ENCODE measurements at regions not wholly inside any gene's neighbourhood (a gene's known extent, or its start where the extent isn't known, plus 50 kb on each side); places are given as distances from the start of the nearest gene placed in this dataset.

GRCh38 chrX:130550351-130550750, 148.6 kb downstream of the RBMX2 start:
- Histone ChIP-seq H3K4me3 (no peak overlapping the region), H3K27me3 (no peaks in the 10 kb centered on the region), H3K27ac (no peak overlapping the region), H3K4me1 (no peaks in the 10 kb centered on the region), H3K36me3 (no peaks in the 10 kb centered on the region), H3K9me3 (no peaks in the 10 kb centered on the region)
- DNase-seq (ENCODE audit: low spot score in 2 of 2): no peak
- TF ChIP-seq POLR2A (IDR thresholded peaks at IDR 0.05) (no peak), EP300 (IDR thresholded peaks at IDR 0.05) (no peak)
- 83 to 89% methylated on average over 2 of the region's 2 CpGs for whole genome bisulfite sequencing, 2 donors

- TF ChIP-seq POLR2A (IDR thresholded peaks at IDR 0.05) (no peak), EP300 (IDR thresholded peaks at IDR 0.05) (no peak)
- TF ChIP-seq, protein P1, sequence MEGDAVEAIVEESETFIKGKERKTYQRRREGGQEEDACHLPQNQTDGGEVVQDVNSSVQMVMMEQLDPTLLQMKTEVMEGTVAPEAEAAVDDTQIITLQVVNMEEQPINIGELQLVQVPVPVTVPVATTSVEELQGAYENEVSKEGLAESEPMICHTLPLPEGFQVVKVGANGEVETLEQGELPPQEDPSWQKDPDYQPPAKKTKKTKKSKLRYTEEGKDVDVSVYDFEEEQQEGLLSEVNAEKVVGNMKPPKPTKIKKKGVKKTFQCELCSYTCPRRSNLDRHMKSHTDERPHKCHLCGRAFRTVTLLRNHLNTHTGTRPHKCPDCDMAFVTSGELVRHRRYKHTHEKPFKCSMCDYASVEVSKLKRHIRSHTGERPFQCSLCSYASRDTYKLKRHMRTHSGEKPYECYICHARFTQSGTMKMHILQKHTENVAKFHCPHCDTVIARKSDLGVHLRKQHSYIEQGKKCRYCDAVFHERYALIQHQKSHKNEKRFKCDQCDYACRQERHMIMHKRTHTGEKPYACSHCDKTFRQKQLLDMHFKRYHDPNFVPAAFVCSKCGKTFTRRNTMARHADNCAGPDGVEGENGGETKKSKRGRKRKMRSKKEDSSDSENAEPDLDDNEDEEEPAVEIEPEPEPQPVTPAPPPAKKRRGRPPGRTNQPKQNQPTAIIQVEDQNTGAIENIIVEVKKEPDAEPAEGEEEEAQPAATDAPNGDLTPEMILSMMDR (IDR thresholded peaks at IDR 0.05): no peak
- no peaks in the 10 kb centered on the region for H3K27me3 ChIP-seq
- no peaks in the 10 kb centered on the region for H3K4me1 ChIP-seq
- no peaks in the 10 kb centered on the region for H3K36me3 ChIP-seq
- no peaks in the 10 kb centered on the region for H3K9me3 ChIP-seq
- DNase-seq (ENCODE audit: low spot score in 2 of 2): no peak
- H3K27ac ChIP-seq: no peak overlapping the region
- no peak overlapping the region for H3K4me3 ChIP-seq
- WGBS, 2 donors: 75 to 82% methylated on average over 6 of the region's 6 CpGs
These were observed 150.8 kb downstream of the RBMX2 start for GRCh38 chrX:130552444-130553073.

DNA sequence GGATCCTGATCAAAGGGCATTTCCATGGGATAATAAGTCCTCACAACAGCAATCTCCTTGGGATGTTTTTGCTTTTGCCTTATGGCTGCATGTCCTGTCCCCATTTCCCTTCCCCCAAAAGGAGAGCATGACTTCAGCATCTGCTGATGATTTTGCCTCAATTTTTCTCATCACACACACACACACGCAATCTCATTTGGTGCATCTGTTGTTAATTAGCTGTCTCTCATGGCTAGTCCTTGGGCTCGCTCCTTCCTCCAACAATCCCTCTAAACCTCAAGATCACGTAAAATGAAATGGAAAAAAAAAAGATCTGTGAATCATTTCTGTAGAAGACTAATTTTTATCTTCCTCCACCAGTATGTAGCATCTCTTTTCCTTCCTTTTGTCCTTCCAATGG, 153.6 kb downstream of the RBMX2 start:
- H3K4me1 ChIP-seq: no peaks in the 10 kb centered on the region
- no peak overlapping the region for H3K4me3 ChIP-seq
- H3K27me3 ChIP-seq: no peaks in the 10 kb centered on the region
- H3K9me3 ChIP-seq: no peaks in the 10 kb centered on the region
- TF ChIP-seq POLR2A (IDR thresholded peaks at IDR 0.05) (no peak), EP300 (IDR thresholded peaks at IDR 0.05) (no peak)
- TF ChIP-seq, protein P1 (IDR thresholded peaks at IDR 0.05): no peak
- H3K36me3 ChIP-seq: no peaks in the 10 kb centered on the region
- H3K27ac ChIP-seq: no peak overlapping the region
- 52 to 65% methylated on average over 3 of the region's 3 CpGs for WGBS, 2 donors
- no peak for DNase-seq (ENCODE audit: low spot score in 2 of 2)

DNA sequence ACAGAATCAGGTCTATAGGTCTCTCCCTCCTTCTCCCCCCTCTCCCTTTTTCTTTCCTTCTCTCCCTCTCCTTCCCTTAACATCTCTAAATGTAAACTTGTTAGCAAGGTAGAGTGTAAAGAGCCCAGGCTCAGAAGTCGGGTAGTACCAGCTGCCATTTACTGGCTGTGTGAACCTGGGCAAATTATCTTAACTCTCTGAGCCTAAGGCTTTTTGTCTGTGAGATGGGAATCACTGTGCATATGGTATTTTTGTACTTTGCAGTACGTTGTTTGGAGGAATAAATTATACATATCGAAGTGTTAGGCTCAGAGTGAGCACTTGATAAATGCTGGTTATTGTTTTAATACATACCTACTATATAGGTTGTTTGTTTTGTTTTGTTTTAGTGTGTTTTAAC, 154.0 kb downstream of the RBMX2 start:
- H3K27ac ChIP-seq: no peak overlapping the region
- WGBS, 2 donors: 37 to 66% methylated on average over 3 of the region's 3 CpGs

DNA sequence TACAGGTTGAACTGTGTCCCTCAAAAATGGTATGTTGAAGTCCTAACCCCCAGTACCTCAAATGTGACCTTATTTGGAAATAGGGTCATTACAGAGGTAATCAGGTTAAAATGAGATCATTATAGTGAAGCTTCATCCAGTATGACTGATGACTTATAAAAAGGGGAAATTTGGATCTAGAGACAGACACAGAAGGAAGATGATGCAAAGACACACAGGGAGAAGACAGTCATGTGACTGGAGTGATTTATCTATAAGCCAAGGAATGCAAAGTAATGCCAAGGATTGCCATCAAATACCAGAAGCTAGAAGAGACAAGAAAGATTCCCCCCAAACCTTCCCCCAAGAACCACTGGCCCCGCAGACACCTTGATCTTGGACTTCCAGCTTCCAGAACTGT, 155.2 kb downstream of the RBMX2 start:
- TF ChIP-seq POLR2A (IDR thresholded peaks at IDR 0.05) (no peak), EP300 (IDR thresholded peaks at IDR 0.05) (no peak)
- TF ChIP-seq, protein P1 (IDR thresholded peaks at IDR 0.05): no peak
- WGBS, 2 donors: 84 to 92% methylated on average over 1 of the region's 1 CpG
- H3K9me3 ChIP-seq: no peaks in the 10 kb centered on the region
- no peak overlapping the region for H3K27ac ChIP-seq
- no peaks in the 10 kb centered on the region for H3K36me3 ChIP-seq
- no peaks in the 10 kb centered on the region for H3K4me1 ChIP-seq
- no peaks in the 10 kb centered on the region for H3K27me3 ChIP-seq
- H3K4me3 ChIP-seq: no peak overlapping the region
- no peak for DNase-seq (ENCODE audit: low spot score in 2 of 2)

More for the DNA sequence above, 154.0 kb downstream of the RBMX2 start:
- H3K27me3 ChIP-seq: no peaks in the 10 kb centered on the region
- no peak for TF ChIP-seq EP300 (IDR thresholded peaks at IDR 0.05)
- no peak for TF ChIP-seq POLR2A (IDR thresholded peaks at IDR 0.05)
- TF ChIP-seq, protein P1 (IDR thresholded peaks at IDR 0.05): no peak
- no peaks in the 10 kb centered on the region for H3K4me1 ChIP-seq
- no peak overlapping the region for H3K4me3 ChIP-seq
- DNase-seq (ENCODE audit: low spot score in 2 of 2): no peak
- no peaks in the 10 kb centered on the region for H3K9me3 ChIP-seq
- no peaks in the 10 kb centered on the region for H3K36me3 ChIP-seq
